ENCODE measurements at regions not wholly inside any gene's neighbourhood (a gene's known extent, or its start where the extent isn't known, plus 50 kb on each side); places are given as distances from the start of the nearest gene placed in this dataset.
"Not testable (repeated sequence)": the region's sequence is repeated elsewhere in the genome, so short reads cannot be mapped to it uniquely, and the experiment has no call there.

- DNase-seq, result no peak
These were observed 447.4 kb downstream of the EFNB2 start for GRCh38 chr13:106088085-106088484.

- no peak for DNase-seq
These were observed 448.3 kb downstream of the EFNB2 start for GRCh38 chr13:106087201-106087600.

GRCh38 chr13:106083620-106084350 lies 451.7 kb downstream of the EFNB2 start:
- DNase-seq, result no peak

GRCh38 chr13:106081221-106081620 lies 454.2 kb downstream of the EFNB2 start:
- not testable (repeated sequence) for DNase-seq

- DNase-seq, result no peak
These were observed 457.3 kb downstream of the EFNB2 start for GRCh38 chr13:106078191-106078590.

- no peak for DNase-seq
These were observed 458.4 kb downstream of the EFNB2 start for GRCh38 chr13:106077017-106077416.

GRCh38 chr13:106072014-106072413 lies 463.4 kb downstream of the EFNB2 start:
- DNase-seq, result no peak

- DNase-seq, result no peak
These were observed 471.7 kb downstream of the EFNB2 start for GRCh38 chr13:106063591-106064313.

GRCh38 chr13:106061781-106062180 lies 473.7 kb downstream of the EFNB2 start:
- no peak for DNase-seq

- DNase-seq, result no peak
These were observed 478.6 kb downstream of the EFNB2 start for GRCh38 chr13:106056851-106057250.

GRCh38 chr13:106052200-106052767 lies 483.2 kb downstream of the EFNB2 start:
- DNase-seq, result no peak

- no peak for DNase-seq
These were observed 486.3 kb downstream of the EFNB2 start for GRCh38 chr13:106049171-106049570.

GRCh38 chr13:106048386-106048785 lies 487.1 kb downstream of the EFNB2 start:
- no peak for DNase-seq

- DNase-seq, result no peak
These were observed 487.6 kb downstream of the EFNB2 start for GRCh38 chr13:106047859-106048258.

GRCh38 chr13:106042996-106043581 lies 492.4 kb downstream of the EFNB2 start:
- no peak for DNase-seq

- no peak for DNase-seq
These were observed 494.0 kb downstream of the EFNB2 start for GRCh38 chr13:106041445-106041844.

GRCh38 chr13:106038752-106039151 lies 496.7 kb downstream of the EFNB2 start:
- no peak for DNase-seq

GRCh38 chr13:106036870-106037269 lies 498.6 kb downstream of the EFNB2 start:
- DNase-seq, result no peak

- no peak for DNase-seq
These were observed 501.3 kb downstream of the EFNB2 start for GRCh38 chr13:106034201-106034600.

GRCh38 chr13:106033659-106034058 lies 501.8 kb downstream of the EFNB2 start:
- DNase-seq, result no peak

- no peak for DNase-seq
These were observed 503.0 kb downstream of the EFNB2 start for GRCh38 chr13:106032441-106032840.

GRCh38 chr13:106029676-106030290 lies 505.7 kb downstream of the EFNB2 start:
- DNase-seq, result no peak

GRCh38 chr13:106028911-106029310 lies 506.6 kb downstream of the EFNB2 start:
- no peak for DNase-seq
